Astrocyte of the spinal cord (primary cell): ENCODE measurements at regions not wholly inside any gene's neighbourhood (a gene's known extent, or its start where the extent isn't known, plus 50 kb on each side); places are given as distances from the start of the nearest gene placed in this dataset.

Experiments used
- DNase-seq: peaks from one replicate; pipeline ENCODE4 v3.0.0; 2011; ENCODE audit warnings: low read depth, low spot score
- H3K4me3 ChIP-seq: 2 replicates; pipeline ENCODE4 v1.5.1; 2011; ENCODE audit warnings: low read depth, mild to moderate bottlenecking, low read length, moderate library complexity
- in situ Hi-C: cut with HindIII; loops from 2 replicates; pipeline ENCODE4 v1.10.0; 2017; ENCODE audit warnings: low sequenced_read_pairs
- TF ChIP-seq, protein P1 (sequence below): IDR thresholded peaks from 2 replicates; pipeline ENCODE4 v1.5.1; 2012; ENCODE audit warnings: low read depth, mild to moderate bottlenecking, low read length, inconsistent platforms

DNA sequence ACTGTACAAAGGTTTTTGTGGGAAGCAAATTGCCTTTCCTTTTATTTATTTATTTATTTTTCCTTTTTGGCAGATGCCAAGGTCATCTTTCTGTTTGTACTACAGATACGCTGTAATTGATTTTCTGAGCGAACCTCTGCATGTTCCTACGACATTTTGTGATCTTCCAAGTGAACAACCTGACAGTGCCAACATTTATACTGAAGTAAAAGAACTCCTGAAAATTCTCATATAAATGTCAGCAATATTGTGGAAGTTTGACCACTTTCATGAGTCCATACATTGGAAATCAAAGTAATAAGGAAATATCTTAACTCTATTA, 86.8 kb upstream of the EEPD1 start:
- H3K4me3 ChIP-seq, result no peak overlapping the region
- in situ Hi-C loops, result no loop called here
- DNase-seq, result no peak
- TF ChIP-seq, protein P1, sequence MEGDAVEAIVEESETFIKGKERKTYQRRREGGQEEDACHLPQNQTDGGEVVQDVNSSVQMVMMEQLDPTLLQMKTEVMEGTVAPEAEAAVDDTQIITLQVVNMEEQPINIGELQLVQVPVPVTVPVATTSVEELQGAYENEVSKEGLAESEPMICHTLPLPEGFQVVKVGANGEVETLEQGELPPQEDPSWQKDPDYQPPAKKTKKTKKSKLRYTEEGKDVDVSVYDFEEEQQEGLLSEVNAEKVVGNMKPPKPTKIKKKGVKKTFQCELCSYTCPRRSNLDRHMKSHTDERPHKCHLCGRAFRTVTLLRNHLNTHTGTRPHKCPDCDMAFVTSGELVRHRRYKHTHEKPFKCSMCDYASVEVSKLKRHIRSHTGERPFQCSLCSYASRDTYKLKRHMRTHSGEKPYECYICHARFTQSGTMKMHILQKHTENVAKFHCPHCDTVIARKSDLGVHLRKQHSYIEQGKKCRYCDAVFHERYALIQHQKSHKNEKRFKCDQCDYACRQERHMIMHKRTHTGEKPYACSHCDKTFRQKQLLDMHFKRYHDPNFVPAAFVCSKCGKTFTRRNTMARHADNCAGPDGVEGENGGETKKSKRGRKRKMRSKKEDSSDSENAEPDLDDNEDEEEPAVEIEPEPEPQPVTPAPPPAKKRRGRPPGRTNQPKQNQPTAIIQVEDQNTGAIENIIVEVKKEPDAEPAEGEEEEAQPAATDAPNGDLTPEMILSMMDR, result no peak

DNA sequence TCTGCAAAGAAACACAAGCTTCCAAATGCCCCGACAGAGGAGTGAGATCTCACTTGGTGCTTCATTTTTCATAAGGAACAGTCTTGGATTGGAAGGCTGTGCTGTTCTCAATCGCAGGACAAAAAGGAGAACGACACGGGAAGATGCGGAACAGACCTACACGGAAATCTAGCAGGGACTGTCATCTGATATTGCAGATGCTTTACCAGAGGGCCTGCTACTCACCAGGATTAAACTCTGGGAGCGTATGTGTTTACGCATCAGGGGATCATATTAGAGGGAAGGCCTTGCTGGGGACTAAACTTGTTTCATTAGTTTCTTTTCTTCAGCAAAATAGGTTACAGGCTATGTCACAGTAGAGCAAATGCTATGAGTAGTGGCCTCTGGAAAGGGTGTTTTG, 82.8 kb upstream of the EEPD1 start:
- in situ Hi-C loops, result no loop called here
- TF ChIP-seq, protein P1, result no peak
- no peak overlapping the region for H3K4me3 ChIP-seq

DNA sequence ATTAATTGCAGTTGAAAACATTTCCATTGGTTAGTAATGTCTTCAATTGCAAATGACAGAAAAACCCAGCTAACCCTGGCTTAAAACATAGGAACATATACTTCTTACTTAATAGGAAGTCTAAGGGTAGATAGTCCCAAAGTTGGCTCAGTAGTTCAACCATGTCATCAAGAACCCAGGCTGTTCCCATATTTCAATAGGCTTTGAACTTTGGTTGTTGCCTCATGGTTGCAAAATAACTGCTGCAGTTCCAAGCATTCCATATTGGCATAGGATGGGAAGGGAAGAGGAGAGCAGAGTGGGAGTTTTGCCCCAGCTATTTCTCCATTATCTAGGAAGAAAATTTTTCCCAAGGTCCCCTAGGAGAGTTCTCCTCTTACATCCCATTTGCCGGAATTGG, 81.4 kb upstream of the EEPD1 start:
- in situ Hi-C loops, result no loop called here
- no peak for DNase-seq
- TF ChIP-seq, protein P1, result no peak
- no peak overlapping the region for H3K4me3 ChIP-seq

More for the DNA sequence above, 82.8 kb upstream of the EEPD1 start:
- DNase-seq, result no peak

DNA sequence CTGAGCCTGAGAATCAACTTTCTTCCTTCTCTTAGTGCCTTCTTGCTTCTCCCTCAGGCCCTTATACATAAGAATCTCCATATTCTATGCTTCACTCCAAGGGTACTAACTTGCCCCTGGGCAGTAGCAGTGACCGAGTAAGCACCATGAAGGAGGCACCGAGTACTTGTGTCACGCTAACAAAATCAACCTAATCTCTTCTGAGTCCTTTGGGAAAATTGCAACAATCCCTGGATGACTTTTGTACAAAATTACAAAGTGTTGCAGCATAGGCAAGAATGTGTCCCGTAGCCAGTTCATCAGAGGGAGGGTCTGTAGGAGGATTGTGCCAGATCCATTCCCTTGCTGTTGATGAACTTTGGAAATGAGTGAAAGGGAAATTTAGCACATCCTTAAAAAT, 80.4 kb upstream of the EEPD1 start:
- DNase-seq, result no peak
- in situ Hi-C loops, result no loop called here
- TF ChIP-seq, protein P1, result no peak
- no peak overlapping the region for H3K4me3 ChIP-seq

DNA sequence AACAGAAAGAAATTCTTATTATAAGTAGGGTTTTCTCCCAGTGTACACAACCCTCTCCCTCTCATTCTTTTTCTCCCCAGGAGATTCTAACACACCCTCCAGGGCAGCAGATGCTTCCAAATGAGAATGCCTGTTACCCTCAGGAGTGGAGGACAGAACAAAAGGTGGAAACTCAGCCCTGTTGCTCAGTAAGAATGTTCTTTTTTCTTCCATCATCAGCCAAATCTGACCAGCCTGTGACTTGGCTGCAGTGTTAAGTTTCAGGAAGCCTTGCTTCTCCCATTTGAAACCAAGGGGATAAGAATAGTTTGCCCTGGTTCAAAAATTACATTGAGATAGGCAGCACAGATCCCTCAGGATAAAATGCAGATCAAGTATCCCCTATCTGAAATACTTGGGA, 77.5 kb upstream of the EEPD1 start:
- no peak overlapping the region for H3K4me3 ChIP-seq
- in situ Hi-C loops, result no loop called here
- TF ChIP-seq, protein P1, result no peak
- DNase-seq, result no peak

DNA sequence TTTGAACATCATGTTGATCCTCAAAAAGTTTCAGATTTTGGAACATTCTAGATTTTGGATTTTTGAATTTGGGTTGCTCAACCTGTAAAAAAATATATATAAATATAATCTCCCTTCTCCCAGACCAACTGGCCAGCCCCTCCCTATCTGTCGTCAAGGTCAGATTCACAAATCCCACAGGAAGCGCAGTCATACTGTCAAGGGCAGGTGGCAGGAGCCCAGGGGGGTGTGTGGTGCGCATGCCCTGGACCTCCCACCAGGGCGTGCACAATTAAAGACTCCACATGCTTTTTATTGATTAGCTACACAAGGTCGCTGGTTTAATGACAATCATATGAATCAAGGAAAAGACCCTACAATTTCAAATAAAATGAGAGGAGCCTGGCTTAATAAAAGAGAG, 77.0 kb upstream of the EEPD1 start:
- no peak overlapping the region for H3K4me3 ChIP-seq
- in situ Hi-C loops, result no loop called here
- TF ChIP-seq, protein P1, result no peak
- DNase-seq, result no peak

DNA sequence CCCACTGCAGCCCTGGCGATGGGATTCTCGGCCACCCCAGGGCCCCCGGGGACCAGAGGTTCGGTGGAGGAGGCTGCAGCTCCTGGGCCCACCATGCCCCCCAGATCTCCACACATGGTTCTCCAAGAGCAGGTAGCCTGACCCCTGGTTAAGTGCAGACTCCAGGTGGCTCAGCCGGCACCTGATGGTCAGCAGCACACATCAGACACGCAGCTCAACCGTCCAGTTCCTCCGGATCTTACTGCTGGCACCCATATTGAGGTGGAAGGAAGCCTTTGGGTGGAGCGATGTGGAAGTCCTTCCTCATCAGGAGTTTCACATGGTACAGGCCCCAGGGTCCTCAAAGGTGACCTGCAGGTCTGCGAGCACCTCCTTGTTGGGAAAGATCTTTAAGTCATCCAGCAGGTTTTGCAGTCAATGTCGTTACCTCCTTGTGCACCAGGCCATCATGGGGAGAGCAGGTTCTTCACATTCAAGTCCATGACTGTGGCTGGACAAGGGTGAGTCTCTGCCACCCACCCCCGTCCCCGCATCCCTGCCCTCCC, 74.2 kb upstream of the EEPD1 start:
- H3K4me3 ChIP-seq, result no peak overlapping the region
- TF ChIP-seq, protein P1, result no peak
- in situ Hi-C loops, result no loop called here
- DNase-seq, result no peak
